ENCODE measurements at regions not wholly inside any gene's neighbourhood (a gene's known extent, or its start where the extent isn't known, plus 50 kb on each side); places are given as distances from the start of the nearest gene placed in this dataset.

DNA sequence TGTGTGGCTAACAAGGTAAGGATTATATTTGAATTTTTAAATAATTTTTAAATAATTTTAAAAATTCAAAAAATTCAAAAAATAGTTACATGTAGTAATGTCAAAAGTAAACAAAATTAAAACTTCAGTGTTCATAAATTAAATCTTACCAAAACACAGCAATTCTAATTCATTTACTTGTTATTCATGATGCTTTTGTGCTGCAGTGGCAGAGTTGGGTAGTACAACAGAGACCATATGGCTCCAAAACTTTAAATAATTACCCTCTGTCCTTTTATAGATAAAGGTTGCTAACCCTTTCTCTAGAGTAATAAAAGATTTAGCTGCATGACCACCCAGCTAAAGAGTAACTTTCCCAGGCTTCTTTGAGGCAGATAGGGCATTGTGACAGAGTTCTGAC is 1355.6 kb downstream of the FSTL5 start:
- no peak overlapping the region for H3K4me3 ChIP-seq (ENCODE audit: low read depth, low read length)
- no peak for DNase-seq (ENCODE audit: low read depth)
- TF ChIP-seq, protein P1, sequence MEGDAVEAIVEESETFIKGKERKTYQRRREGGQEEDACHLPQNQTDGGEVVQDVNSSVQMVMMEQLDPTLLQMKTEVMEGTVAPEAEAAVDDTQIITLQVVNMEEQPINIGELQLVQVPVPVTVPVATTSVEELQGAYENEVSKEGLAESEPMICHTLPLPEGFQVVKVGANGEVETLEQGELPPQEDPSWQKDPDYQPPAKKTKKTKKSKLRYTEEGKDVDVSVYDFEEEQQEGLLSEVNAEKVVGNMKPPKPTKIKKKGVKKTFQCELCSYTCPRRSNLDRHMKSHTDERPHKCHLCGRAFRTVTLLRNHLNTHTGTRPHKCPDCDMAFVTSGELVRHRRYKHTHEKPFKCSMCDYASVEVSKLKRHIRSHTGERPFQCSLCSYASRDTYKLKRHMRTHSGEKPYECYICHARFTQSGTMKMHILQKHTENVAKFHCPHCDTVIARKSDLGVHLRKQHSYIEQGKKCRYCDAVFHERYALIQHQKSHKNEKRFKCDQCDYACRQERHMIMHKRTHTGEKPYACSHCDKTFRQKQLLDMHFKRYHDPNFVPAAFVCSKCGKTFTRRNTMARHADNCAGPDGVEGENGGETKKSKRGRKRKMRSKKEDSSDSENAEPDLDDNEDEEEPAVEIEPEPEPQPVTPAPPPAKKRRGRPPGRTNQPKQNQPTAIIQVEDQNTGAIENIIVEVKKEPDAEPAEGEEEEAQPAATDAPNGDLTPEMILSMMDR (IDR thresholded peaks at IDR 0.05; ENCODE audit: control insufficient read depth, extremely low read depth, insufficient read depth): no peak

DNA sequence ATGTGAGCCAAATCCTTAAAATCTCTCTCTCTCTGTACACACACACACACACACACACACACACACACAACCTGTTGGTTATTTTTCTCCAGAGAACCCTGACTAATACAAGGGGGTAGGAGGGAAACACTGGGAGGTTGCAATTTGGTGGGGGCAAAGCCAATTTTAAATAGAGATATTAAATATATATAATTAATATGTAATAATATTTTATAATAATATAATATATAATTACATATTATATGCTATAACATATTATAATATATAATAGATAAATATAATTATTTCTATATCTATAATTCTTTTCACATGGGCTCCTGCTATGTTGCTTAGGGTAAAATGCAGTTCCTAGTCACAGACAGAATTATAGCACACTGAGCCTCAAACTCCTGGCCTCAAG is 1354.2 kb downstream of the FSTL5 start:
- H3K4me3 ChIP-seq (ENCODE audit: low read depth, low read length): no peak overlapping the region
- DNase-seq (ENCODE audit: low read depth): no peak

DNA sequence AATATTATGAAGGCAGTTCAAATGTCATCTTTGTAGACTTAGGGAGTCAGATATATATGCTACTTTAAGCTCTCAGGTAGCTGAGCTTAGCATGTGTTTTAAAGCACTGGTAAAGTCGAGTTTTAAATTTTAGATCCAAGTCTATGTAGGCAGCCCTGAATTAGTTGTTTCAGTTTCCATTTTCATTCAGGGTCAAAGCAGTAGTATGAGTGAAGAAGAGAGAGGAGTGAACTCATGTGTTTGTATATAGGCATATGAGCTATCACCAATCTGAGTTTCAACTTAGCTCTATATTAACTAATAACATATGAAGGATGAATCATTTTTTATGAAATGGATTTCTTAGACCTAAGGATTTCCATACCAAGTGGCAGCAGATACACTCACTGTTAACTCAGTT is 1353.4 kb downstream of the FSTL5 start:
- no peak overlapping the region for H3K4me3 ChIP-seq (ENCODE audit: low read depth, low read length)
- TF ChIP-seq, protein P1 (IDR thresholded peaks at IDR 0.05; ENCODE audit: control insufficient read depth, extremely low read depth, insufficient read depth): no peak
- no peak for DNase-seq (ENCODE audit: low read depth)

More for the DNA sequence above, 1354.2 kb downstream of the FSTL5 start:
- TF ChIP-seq, protein P1 (IDR thresholded peaks at IDR 0.05; ENCODE audit: control insufficient read depth, extremely low read depth, insufficient read depth): no peak

DNA sequence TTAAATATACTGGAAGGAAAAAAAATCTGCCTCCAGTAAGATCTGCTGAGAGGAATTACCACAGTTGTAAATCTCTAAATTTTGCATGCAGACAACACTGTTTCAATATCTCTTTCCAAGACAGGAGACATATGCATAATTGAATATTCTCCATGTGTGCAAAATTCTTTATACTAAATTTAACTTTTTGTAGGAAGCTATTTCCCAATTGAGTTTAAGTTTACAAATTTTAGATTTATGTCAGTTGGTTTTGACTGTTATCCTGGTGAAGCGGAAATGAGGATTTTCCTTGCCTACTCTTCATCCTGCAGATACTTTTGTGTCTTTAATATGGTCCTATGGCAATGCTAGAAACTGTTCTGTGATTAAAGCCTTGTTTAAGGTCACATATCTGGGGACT is 1352.9 kb downstream of the FSTL5 start:
- TF ChIP-seq, protein P1 (IDR thresholded peaks at IDR 0.05; ENCODE audit: control insufficient read depth, extremely low read depth, insufficient read depth): no peak
- no peak overlapping the region for H3K4me3 ChIP-seq (ENCODE audit: low read depth, low read length)
- DNase-seq (ENCODE audit: low read depth): no peak

DNA sequence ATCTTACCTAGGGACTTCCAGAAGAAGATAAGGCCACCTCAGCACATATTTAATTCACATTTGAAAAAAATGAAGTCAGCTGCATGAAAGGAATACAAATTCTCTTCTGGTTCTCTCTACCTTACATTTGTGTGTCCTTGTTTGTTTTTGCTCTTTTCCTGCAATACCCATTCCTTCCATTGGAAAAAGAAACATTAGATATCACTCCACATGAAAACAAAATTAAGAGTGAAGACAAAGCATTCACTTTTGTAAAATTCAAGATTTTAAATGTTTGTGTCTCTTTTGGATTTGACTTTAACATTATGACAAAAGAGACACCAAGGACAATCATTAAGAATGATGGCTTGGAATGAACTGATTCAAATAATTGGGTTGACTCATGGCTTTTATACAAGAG is 1351.8 kb downstream of the FSTL5 start:
- no peak overlapping the region for H3K4me3 ChIP-seq (ENCODE audit: low read depth, low read length)
- no peak for DNase-seq (ENCODE audit: low read depth)
- TF ChIP-seq, protein P1 (IDR thresholded peaks at IDR 0.05; ENCODE audit: control insufficient read depth, extremely low read depth, insufficient read depth): no peak

DNA sequence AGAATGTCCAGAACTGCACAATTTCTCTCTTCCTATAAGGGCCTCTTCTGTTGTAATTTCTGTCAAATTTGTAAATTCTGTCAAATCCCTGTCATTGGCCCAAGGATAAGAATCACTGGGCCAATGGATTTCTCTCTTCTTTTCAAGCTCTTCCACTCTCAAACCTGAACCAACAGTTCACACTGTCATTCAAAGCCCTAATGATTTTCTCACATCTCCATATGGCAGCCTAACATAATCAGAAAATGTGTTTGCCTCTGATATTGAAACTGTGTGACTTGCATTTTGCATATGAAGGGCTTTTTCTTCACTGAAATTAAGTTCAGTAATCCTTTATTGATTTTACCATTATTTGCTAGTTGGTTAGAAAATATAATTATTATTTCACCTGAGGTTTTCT is 1349.1 kb downstream of the FSTL5 start:
- TF ChIP-seq, protein P1 (IDR thresholded peaks at IDR 0.05; ENCODE audit: control insufficient read depth, extremely low read depth, insufficient read depth): no peak
- no peak overlapping the region for H3K4me3 ChIP-seq (ENCODE audit: low read depth, low read length)
- no peak for DNase-seq (ENCODE audit: low read depth)

DNA sequence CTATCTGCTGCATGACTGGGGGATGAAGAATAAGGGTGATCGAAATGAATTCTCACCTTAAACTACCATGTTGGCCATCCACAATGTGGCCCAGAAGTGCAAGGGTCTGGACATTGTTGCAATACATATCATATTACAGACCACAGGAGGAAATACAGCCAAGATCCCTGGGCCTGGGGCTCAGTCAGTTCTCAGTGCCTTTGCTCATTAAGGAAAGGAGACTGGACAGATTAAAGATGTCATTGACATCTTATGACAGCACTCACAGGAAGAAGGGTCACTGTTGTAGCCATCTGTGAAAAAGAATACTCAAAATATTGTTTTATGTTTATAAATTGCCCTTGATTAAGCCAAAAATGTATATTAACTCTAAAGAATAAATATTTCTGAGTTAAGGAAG is 1345.2 kb downstream of the FSTL5 start:
- TF ChIP-seq, protein P1 (IDR thresholded peaks at IDR 0.05; ENCODE audit: control insufficient read depth, extremely low read depth, insufficient read depth): no peak
- DNase-seq (ENCODE audit: low read depth): no peak
- H3K4me3 ChIP-seq (ENCODE audit: low read depth, low read length): no peak overlapping the region
